ENCODE measurements at regions not wholly inside any gene's neighbourhood (a gene's known extent, or its start where the extent isn't known, plus 50 kb on each side); places are given as distances from the start of the nearest gene placed in this dataset.

DNA sequence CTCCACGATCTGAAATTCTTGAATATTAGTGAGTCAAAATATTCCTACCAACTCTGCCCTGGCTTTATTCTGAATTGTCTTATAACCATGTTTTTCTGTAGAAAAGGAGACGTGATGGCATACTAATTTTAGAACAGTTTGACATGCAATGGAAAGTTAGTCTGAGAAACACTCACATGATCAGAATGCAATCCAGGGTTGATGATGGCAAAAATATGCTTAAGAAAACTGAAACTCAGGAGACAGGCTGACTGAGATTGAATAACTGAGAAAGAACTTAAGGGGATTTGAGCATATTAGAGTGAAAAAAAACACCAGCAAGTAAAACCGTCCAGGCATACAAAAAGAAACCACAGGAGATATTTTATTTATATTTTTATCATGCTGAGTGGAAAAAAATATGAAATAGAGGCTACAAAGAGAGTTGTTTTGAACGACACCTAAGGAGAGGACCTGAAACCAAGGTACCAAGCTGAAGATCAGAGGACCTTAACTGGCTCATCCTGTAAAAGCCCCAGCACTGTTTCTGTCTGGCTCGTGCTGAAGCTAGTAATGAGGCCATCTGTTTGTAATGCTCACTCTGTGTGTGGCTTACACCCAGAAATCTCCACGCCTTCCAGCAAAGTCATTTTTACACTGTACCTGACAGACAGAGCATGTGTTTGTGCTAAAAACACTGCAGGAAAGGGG is 437.2 kb upstream of the PKDCC start:
- no peak overlapping the region for H3K4me3 ChIP-seq
- no peaks in the 10 kb centered on the region for H3K36me3 ChIP-seq
- H3K27me3 ChIP-seq, result no peaks in the 10 kb centered on the region
- no peak for TF ChIP-seq Cebpa-rat (IDR thresholded peaks at IDR 0.05)
- no peaks in the 10 kb centered on the region for H3K9me3 ChIP-seq
- H3K4me1 ChIP-seq, result no peaks in the 10 kb centered on the region
- H3K4me2 ChIP-seq, result no peak overlapping the region; the same call in 1 of the 2 replicates
- H3K27ac ChIP-seq, result no peak overlapping the region
- H4K20me1 ChIP-seq, result no peaks in the 10 kb centered on the region
- H3K9ac ChIP-seq, result no peak overlapping the region

DNA sequence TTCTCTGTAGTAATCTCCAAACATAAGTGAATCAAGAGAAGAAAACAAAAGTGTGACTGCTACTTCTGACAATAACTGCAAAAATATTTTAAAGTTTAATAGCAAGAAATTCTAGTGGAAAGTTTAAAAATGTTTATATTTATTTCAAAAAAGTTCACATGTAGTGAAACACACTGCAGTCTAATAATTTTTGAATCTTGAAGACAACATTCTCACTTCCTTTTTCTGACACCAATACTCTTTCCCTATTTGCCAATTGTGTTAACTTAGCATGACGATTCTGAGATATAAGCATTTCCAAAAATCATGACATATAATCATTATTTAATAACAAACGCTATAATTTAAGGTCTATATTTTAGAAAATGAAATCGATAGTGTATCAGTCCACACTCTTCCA is 429.1 kb upstream of the PKDCC start:
- Histone ChIP-seq H4K20me1 (no peaks in the 10 kb centered on the region), H3K9me3 (no peaks in the 10 kb centered on the region), H3K36me3 (no peaks in the 10 kb centered on the region), H3K4me3 (no peak overlapping the region), H3K27ac (no peak overlapping the region), H3K4me1 (no peaks in the 10 kb centered on the region), H3K9ac (no peak overlapping the region), H3K4me2 (no peak overlapping the region), H3K27me3 (no peaks in the 10 kb centered on the region)
- TF ChIP-seq Cebpa-rat (IDR thresholded peaks at IDR 0.05), result no peak

DNA sequence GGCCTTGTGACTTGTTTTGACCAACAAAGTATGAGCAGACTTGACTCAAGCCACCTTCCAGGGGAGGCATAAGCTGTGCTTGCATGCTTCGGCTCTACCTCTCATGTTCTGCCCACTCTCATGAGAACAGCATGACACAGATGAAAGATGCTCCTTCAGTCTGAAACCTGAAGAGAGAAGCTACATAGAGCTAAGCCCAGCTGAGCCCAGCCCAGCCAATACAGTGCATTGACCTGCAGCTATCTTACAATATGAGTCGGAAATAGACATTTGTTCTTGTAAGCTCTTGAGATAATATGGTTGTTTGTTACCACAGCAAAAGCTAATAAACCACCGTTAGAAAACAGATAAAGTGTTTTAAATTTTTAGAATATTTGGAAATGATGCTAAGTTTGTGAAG is 426.7 kb upstream of the PKDCC start:
- no peak overlapping the region for H3K9ac ChIP-seq
- TF ChIP-seq Cebpa-rat (IDR thresholded peaks at IDR 0.05), result no peak
- no peaks in the 10 kb centered on the region for H3K27me3 ChIP-seq
- H3K4me3 ChIP-seq, result no peak overlapping the region
- no peaks in the 10 kb centered on the region for H4K20me1 ChIP-seq
- H3K27ac ChIP-seq, result no peak overlapping the region
- H3K9me3 ChIP-seq, result no peaks in the 10 kb centered on the region
- H3K4me2 ChIP-seq, result no peak overlapping the region
- no peaks in the 10 kb centered on the region for H3K36me3 ChIP-seq
- peaks cover 5% of the 10 kb centered on the region; the same call in 1 of the 2 replicates for H3K4me1 ChIP-seq

DNA sequence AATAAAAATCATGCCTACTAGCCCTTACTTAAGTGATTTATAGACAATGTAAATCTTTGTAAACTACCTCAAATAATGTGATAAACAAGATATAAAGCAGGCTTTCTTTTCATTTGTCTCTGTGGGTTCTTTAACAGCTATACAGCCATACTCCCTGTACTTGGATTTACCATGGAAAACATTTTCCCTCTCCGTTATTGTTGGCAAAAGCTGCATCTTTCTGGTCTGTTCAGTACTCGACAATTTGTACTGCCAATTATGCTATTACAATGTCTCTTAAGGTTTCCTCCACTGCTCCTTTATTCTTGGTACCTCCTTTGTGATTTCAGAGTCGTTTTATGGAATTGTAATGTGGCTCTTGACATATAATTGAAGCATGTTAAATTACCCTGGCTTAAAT is 426.3 kb upstream of the PKDCC start:
- no peaks in the 10 kb centered on the region for H4K20me1 ChIP-seq
- H3K27ac ChIP-seq, result no peak overlapping the region
- no peak overlapping the region for H3K9ac ChIP-seq
- H3K9me3 ChIP-seq, result no peaks in the 10 kb centered on the region
- no peaks in the 10 kb centered on the region for H3K27me3 ChIP-seq
- H3K4me3 ChIP-seq, result no peak overlapping the region
- peaks cover 5% of the 10 kb centered on the region; the same call in 1 of the 2 replicates for H3K4me1 ChIP-seq
- no peak overlapping the region for H3K4me2 ChIP-seq
- no peak for TF ChIP-seq Cebpa-rat (IDR thresholded peaks at IDR 0.05)
- H3K36me3 ChIP-seq, result no peaks in the 10 kb centered on the region

DNA sequence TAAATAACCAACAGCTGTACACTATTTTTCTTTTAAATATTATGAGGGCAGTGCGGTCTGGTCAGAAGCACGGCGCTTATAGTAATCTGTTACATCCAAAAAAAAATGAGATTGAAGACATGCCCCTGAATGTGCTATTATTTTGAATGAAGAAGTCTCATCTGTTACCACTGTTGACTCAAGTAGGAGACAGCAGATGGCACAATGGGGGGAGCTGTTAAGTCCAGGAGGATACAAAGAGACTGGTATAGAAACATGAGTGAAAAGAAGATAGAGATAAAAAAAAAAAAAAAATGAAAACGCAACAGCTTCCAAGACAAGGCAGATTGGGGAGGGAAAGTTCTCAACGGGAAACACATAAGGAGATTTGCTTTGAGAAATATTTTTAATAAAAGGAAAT is 425.5 kb upstream of the PKDCC start:
- Histone ChIP-seq H4K20me1 (no peaks in the 10 kb centered on the region), H3K4me3 (no peak overlapping the region), H3K9ac (no peak overlapping the region), H3K4me1 (peaks cover 5% of the 10 kb centered on the region; the same call in 1 of the 2 replicates), H3K27ac (no peak overlapping the region), H3K4me2 (no peak overlapping the region), H3K9me3 (no peaks in the 10 kb centered on the region), H3K27me3 (no peaks in the 10 kb centered on the region), H3K36me3 (no peaks in the 10 kb centered on the region)
- no peak for TF ChIP-seq Cebpa-rat (IDR thresholded peaks at IDR 0.05)

DNA sequence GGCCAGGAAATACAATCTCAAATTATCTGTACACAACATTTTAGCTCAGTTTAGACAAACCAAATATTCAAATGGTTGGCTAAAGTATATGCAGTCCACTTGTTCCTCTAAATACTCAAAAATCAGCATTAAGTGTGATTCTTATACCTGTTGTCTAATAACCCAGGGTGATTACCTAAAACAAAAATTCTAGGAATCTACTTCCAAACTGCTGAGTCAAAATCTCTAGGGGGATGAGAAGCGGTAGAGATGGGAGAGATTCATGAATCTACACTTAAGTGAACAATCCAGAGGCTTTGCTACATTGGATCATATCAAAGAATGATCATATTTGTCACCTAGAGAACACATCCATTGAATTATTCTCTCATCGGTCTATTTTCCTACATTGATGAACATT is 420.9 kb upstream of the PKDCC start:
- Histone ChIP-seq H4K20me1 (no peaks in the 10 kb centered on the region), H3K27me3 (no peaks in the 10 kb centered on the region), H3K9me3 (no peaks in the 10 kb centered on the region), H3K4me3 (no peak overlapping the region), H3K36me3 (no peaks in the 10 kb centered on the region), H3K4me2 (no peak overlapping the region), H3K27ac (no peak overlapping the region), H3K9ac (no peak overlapping the region), H3K4me1 (peaks cover 5% of the 10 kb centered on the region; the same call in 1 of the 2 replicates)
- no peak for TF ChIP-seq Cebpa-rat (IDR thresholded peaks at IDR 0.05)

DNA sequence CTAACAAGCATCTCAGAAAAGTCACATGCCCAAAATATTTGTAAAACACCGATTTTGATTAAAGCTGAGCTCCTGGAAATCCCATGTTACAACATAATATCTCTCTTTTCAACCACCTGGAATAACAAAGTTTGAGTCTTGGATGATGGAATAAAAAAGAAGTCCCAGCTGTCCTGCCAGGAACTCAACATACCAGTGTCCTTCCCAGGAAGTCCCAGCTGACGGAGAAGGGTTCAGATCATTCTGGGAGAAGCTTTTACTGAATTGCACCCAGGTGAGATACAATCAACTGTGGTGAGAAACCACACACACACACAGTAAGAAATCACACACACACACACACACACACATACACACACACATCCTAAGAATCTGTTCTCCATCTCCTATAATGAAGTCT is 413.1 kb upstream of the PKDCC start:
- no peak overlapping the region for H3K4me2 ChIP-seq
- no peak overlapping the region for H3K4me3 ChIP-seq
- H3K27me3 ChIP-seq, result no peaks in the 10 kb centered on the region
- H3K4me1 ChIP-seq, result no peaks in the 10 kb centered on the region
- TF ChIP-seq Cebpa-rat (IDR thresholded peaks at IDR 0.05), result no peak
- no peaks in the 10 kb centered on the region for H3K36me3 ChIP-seq
- no peak overlapping the region for H3K27ac ChIP-seq
- no peaks in the 10 kb centered on the region for H4K20me1 ChIP-seq
- H3K9me3 ChIP-seq, result peaks cover 3% of the 10 kb centered on the region; the same call in 1 of the 2 replicates
- no peak overlapping the region for H3K9ac ChIP-seq

DNA sequence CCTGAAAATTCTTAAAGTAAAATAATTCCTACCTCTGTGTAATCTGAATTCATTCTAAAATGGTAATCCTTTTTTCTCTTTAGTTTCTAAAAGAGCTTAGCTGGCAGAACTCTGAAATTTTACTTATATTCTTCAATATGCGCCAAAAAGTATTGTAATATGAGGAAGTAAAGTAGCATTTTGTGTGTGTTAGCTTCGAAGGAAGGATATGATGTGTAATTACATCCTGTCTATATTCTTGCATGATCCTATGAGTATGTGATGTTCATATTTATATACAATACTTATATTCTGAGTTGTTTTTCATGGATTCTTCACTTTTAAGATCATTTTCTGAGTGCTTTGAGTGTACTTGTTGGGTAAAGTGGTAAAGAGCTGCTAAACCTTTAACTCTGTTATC is 402.9 kb upstream of the PKDCC start:
- no peaks in the 10 kb centered on the region for H3K4me1 ChIP-seq
- no peaks in the 10 kb centered on the region for H3K9me3 ChIP-seq
- no peaks in the 10 kb centered on the region for H3K27me3 ChIP-seq
- no peak overlapping the region for H3K4me3 ChIP-seq
- H3K4me2 ChIP-seq, result no peak overlapping the region
- H3K9ac ChIP-seq, result no peak overlapping the region
- TF ChIP-seq Cebpa-rat (IDR thresholded peaks at IDR 0.05), result no peak
- no peak overlapping the region for H3K27ac ChIP-seq
- H3K36me3 ChIP-seq, result no peaks in the 10 kb centered on the region
- H4K20me1 ChIP-seq, result no peaks in the 10 kb centered on the region

DNA sequence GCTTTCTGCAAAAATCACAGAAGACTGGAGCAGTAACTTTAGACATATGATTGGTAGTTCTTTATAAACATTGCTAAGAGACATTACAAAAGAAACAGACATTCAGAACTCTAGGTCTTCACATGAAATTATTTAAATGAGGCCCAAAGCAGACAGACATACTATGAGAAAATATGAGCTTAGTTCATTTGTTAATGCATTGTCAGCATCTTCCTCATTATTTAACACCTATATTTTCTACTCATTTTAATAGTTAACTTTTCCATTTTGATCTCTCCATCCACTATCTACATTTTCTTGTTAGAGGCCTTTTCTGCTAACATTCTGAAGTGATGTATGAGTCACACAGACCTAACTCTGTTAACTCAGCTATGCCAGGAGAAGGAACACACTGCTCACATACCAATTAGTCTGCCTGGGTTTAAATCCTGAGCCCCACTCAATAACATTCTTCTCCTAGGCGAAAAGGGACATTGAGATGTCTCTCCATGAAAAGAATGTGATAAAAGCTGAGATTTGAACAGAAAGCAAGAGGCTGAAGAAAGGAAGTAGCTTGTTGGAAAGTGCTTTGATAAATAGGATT is 400.3 kb upstream of the PKDCC start:
- Histone ChIP-seq H3K4me3 (no peak overlapping the region), H3K36me3 (no peaks in the 10 kb centered on the region), H3K27ac (no peak overlapping the region), H3K9me3 (no peaks in the 10 kb centered on the region), H3K9ac (no peak overlapping the region), H4K20me1 (no peaks in the 10 kb centered on the region), H3K4me2 (no peak overlapping the region), H3K4me1 (no peaks in the 10 kb centered on the region), H3K27me3 (no peaks in the 10 kb centered on the region)
- TF ChIP-seq Cebpa-rat (IDR thresholded peaks at IDR 0.05), result no peak

DNA sequence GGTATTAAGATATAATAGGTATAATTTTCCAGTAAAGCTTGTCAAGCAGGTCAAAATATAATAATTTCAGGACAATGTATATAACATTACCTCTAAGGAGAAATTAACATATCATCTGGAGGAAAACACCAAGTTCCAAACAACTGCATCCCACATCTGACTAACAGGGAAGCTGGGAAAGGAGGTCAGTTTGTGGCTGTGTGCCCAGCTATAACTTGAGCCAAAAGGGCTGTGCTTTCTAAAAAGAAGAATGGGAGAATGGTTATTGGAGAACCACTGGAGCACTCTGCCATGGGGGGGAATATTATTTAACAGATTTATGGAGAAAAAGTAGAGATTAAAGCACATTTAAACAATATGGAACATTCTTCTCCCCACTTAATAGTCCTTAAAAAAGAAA is 390.6 kb upstream of the PKDCC start:
- Histone ChIP-seq H3K27ac (no peak overlapping the region), H3K9me3 (no peaks in the 10 kb centered on the region), H3K4me3 (no peak overlapping the region), H4K20me1 (no peaks in the 10 kb centered on the region), H3K36me3 (no peaks in the 10 kb centered on the region), H3K4me1 (no peaks in the 10 kb centered on the region), H3K27me3 (no peaks in the 10 kb centered on the region), H3K4me2 (no peak overlapping the region), H3K9ac (no peak overlapping the region)
- no peak for TF ChIP-seq Cebpa-rat (IDR thresholded peaks at IDR 0.05)
